Neural cell (in vitro differentiated cells): ENCODE measurements at regions not wholly inside any gene's neighbourhood (a gene's known extent, or its start where the extent isn't known, plus 50 kb on each side); places are given as distances from the start of the nearest gene placed in this dataset.
"Not testable (repeated sequence)": the region's sequence is repeated elsewhere in the genome, so short reads cannot be mapped to it uniquely, and the experiment has no call there.

ENCODE experiments used
- H2AFZ ChIP-seq: fragments of 200-600, 300-800 bp; sonication (generic), shearing (Covaris generic); 2 replicates; pipeline ENCODE4 v1.6.0; 2014; ENCODE audit warnings: low read depth, mild to moderate bottlenecking, antibody characterized with exemption, low read length, moderate library complexity
- H3F3A ChIP-seq: fragments of 200-600 bp; shearing (Covaris generic); 2 replicates; pipeline ENCODE4 v1.6.1; 2016; ENCODE audit warnings: mild to moderate bottlenecking, moderate library complexity, mixed read lengths, antibody characterized with exemption, low read length; ENCODE audit not compliant: insufficient read depth, poor library complexity, severe bottlenecking
- H3K27ac ChIP-seq: fragments of 200-600, 300-800 bp; sonication (generic), shearing (Covaris generic); 2 replicates; pipeline ENCODE4 v1.5.1; 2014; ENCODE audit warnings: mild to moderate bottlenecking, low read length, moderate library complexity
- H3K27me3 ChIP-seq: fragments of 300-800, 200-600 bp; sonication (generic), shearing (Covaris generic); 2 replicates; pipeline ENCODE4 v1.6.0; 2014; ENCODE audit warnings: mild to moderate bottlenecking, low read depth, low read length, moderate library complexity; ENCODE audit not compliant: insufficient read depth
- H3K36me3 ChIP-seq: fragments of 300-800, 200-600 bp; sonication (generic), shearing (Covaris generic); 2 replicates; pipeline ENCODE4 v1.5.1; 2014; ENCODE audit warnings: mild to moderate bottlenecking, antibody characterized with exemption, low read length, moderate library complexity; ENCODE audit not compliant: insufficient read depth
- H3K4me2 ChIP-seq: fragments of 300-800, 200-600 bp; sonication (generic), shearing (Covaris generic); 2 replicates; pipeline ENCODE4 v1.6.0; 2014; ENCODE audit warnings: mild to moderate bottlenecking, low read length
- H3K4me3 ChIP-seq: fragments of 300-800, 200-600 bp; sonication (generic), shearing (Covaris generic); 2 replicates; pipeline ENCODE4 v1.5.1; 2014; ENCODE audit warnings: mild to moderate bottlenecking, low read length, moderate library complexity
- H3K79me2 ChIP-seq: fragments of 200-600 bp; shearing (Covaris generic); replicated peaks from 2 replicates; pipeline ENCODE4 v1.6.0; 2014; ENCODE audit warnings: mild to moderate bottlenecking, low read length, moderate library complexity; ENCODE audit not compliant: insufficient read depth
- H3K9ac ChIP-seq: fragments of 300-800, 200-600 bp; sonication (generic), shearing (Covaris generic); 2 replicates; pipeline ENCODE4 v1.6.1; 2016; ENCODE audit warnings: mild to moderate bottlenecking, low read length, mixed read lengths
- H3K9me2 ChIP-seq: fragments of 200-600 bp; shearing (Covaris generic); 2 replicates; pipeline ENCODE4 v1.6.1; 2016; ENCODE audit warnings: mild to moderate bottlenecking, low read length, mixed read lengths; ENCODE audit not compliant: insufficient read depth
- H3K9me3 ChIP-seq: fragments of 200-600, 300-800 bp; sonication (generic), shearing (Covaris generic); 2 replicates; pipeline ENCODE4 v1.6.1; 2016; ENCODE audit warnings: mild to moderate bottlenecking, mixed run types, low read length, moderate library complexity, mixed read lengths
- H4K20me1 ChIP-seq: fragments of 200-600 bp; shearing (Covaris generic); 2 replicates; pipeline ENCODE4 v1.6.1; 2016; ENCODE audit warnings: mild to moderate bottlenecking, mixed run types; ENCODE audit not compliant: insufficient read depth
- CTCF ChIP-seq: fragments of 450-650 bp; IDR thresholded peaks from 2 replicates; pipeline ENCODE4 v1.5.1; 2014; ENCODE audit warnings: antibody characterized with exemption, mild to moderate bottlenecking, moderate library complexity; ENCODE audit not compliant: poor library complexity, severe bottlenecking
- EP300 ChIP-seq: fragments of 450-650 bp; conservative IDR thresholded peaks from 2 replicates; pipeline ENCODE4 v1.6.1; 2014; ENCODE audit warnings: antibody characterized with exemption, mild to moderate bottlenecking, moderate library complexity; ENCODE audit not compliant: poor library complexity, severe bottlenecking
- MXI1 ChIP-seq: fragments of 450-650 bp; conservative IDR thresholded peaks from 2 replicates; pipeline ENCODE4 v1.6.1; 2014; ENCODE audit warnings: antibody characterized with exemption, mild to moderate bottlenecking; ENCODE audit not compliant: poor library complexity, severe bottlenecking
- POLR2AphosphoS5 ChIP-seq: IDR thresholded peaks from 2 replicates; pipeline ENCODE4 v1.6.1; 2012
- RAD21 ChIP-seq: fragments of 450-650 bp; conservative IDR thresholded peaks from 2 replicates; pipeline ENCODE4 v1.6.1; 2014; ENCODE audit warnings: antibody characterized with exemption, mild to moderate bottlenecking, moderate library complexity
- SMC3 ChIP-seq: fragments of 450-650 bp; conservative IDR thresholded peaks from 2 replicates; pipeline ENCODE4 v1.6.1; 2014; ENCODE audit warnings: antibody characterized with exemption, mild to moderate bottlenecking, moderate library complexity; ENCODE audit not compliant: poor library complexity
- TAF1 ChIP-seq: IDR thresholded peaks from 2 replicates; pipeline ENCODE4 v1.6.1; 2012; ENCODE audit warnings: low read depth

- TF ChIP-seq MXI1 (no peak), POLR2AphosphoS5 (no peak)
Observed at GRCh38 chr14:101666264-101666663, 95.2 kb upstream of the PPP2R5C start (continued).

GRCh38 chr14:101669629-101670028 lies 91.9 kb upstream of the PPP2R5C start:
- Histone ChIP-seq H4K20me1 (no peaks in the 10 kb centered on the region), H3K27ac (no peak overlapping the region), H3K4me2 (no peak overlapping the region), H3K9me2 (no peaks in the 10 kb centered on the region), H3F3A (no peaks in the 10 kb centered on the region), H2AFZ (no peak overlapping the region), H3K36me3 (no peaks in the 10 kb centered on the region), H3K9ac (no peak overlapping the region), H3K79me2 (no peaks in the 10 kb centered on the region), H3K27me3 (no peaks in the 10 kb centered on the region), H3K9me3 (no peaks in the 10 kb centered on the region), H3K4me3 (no peak overlapping the region)
- TF ChIP-seq EP300 (no peak), SMC3 (no peak), MXI1 (no peak), TAF1 (no peak)

- no peaks in the 10 kb centered on the region for H3F3A ChIP-seq
- no peaks in the 10 kb centered on the region for H4K20me1 ChIP-seq
- H3K36me3 ChIP-seq = no peaks in the 10 kb centered on the region
- no peak overlapping the region for H3K4me2 ChIP-seq
- no peak for TF ChIP-seq TAF1
- TF ChIP-seq POLR2AphosphoS5 = no peak
- no peak for TF ChIP-seq SMC3
- TF ChIP-seq CTCF = no peak
- TF ChIP-seq MXI1 = no peak
- TF ChIP-seq RAD21 = no peak
- H3K79me2 ChIP-seq = no peaks in the 10 kb centered on the region
- H3K9ac ChIP-seq = no peak overlapping the region
- no peaks in the 10 kb centered on the region for H3K9me3 ChIP-seq
- no peaks in the 10 kb centered on the region for H3K9me2 ChIP-seq
- H3K4me3 ChIP-seq = no peak overlapping the region
- no peak overlapping the region for H2AFZ ChIP-seq
- H3K27ac ChIP-seq = no peak overlapping the region
- no peaks in the 10 kb centered on the region for H3K27me3 ChIP-seq
Observed at GRCh38 chr14:101673873-101674272, 87.6 kb upstream of the PPP2R5C start.

- not testable (repeated sequence) for H3K9me2 ChIP-seq, H4K20me1 ChIP-seq, H3K4me2 ChIP-seq, H3K79me2 ChIP-seq, H3F3A ChIP-seq, H3K27me3 ChIP-seq, H3K36me3 ChIP-seq, H3K9me3 ChIP-seq, H3K9ac ChIP-seq, H3K4me3 ChIP-seq, H2AFZ ChIP-seq, H3K27ac ChIP-seq
Observed at GRCh38 chr14:101675835-101676234, 85.7 kb upstream of the PPP2R5C start.

- H4K20me1 ChIP-seq, H3K4me3 ChIP-seq, H3F3A ChIP-seq, H3K9me2 ChIP-seq, H3K9ac ChIP-seq, H3K27ac ChIP-seq, H3K4me2 ChIP-seq, H3K36me3 ChIP-seq, H2AFZ ChIP-seq, H3K9me3 ChIP-seq, H3K79me2 ChIP-seq, H3K27me3 ChIP-seq: not testable (repeated sequence)
Observed at GRCh38 chr14:101677912-101678327, 83.6 kb upstream of the PPP2R5C start.
